GM23248 (cell line): ENCODE measurements at regions not wholly inside any gene's neighbourhood (a gene's known extent, or its start where the extent isn't known, plus 50 kb on each side); places are given as distances from the start of the nearest gene placed in this dataset.

ENCODE experiments used
- EZH2 ChIP-seq: fragments of 200-600 bp; sonication (generic); IDR thresholded peaks from 2 replicates; pipeline ENCODE4 v1.6.1; 2018; ENCODE audit warnings: antibody characterized with exemption, mild to moderate bottlenecking; ENCODE audit not compliant: insufficient read depth, poor library complexity, severe bottlenecking
- EZH2phosphoT487 ChIP-seq: fragments of 200-600 bp; sonication (generic); IDR thresholded peaks from 2 replicates; pipeline ENCODE4 v1.6.1; 2018; ENCODE audit warnings: antibody characterized with exemption, moderate library complexity, mild to moderate bottlenecking, low read depth; ENCODE audit not compliant: insufficient read depth

DNA sequence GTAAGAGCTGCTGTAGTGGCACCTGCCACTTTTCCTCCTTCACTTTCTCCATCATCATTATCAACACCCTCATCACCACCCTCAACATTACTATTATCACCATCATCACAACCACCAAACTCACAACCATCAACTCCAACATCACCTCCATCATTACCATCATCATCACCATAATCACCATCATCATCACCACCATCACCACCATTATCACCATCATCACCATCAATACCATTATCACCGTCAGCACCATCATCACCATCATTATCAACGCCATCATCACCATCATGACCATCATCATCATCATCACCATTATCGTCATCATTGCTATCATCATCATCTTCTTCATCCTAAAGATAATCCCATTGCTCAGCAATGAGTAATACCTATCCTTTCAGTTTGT, 255.8 kb downstream of the CYRIA start:
- TF ChIP-seq EZH2phosphoT487 (no peak), EZH2 (no peak)
